HG03060 (cell line): ENCODE measurements at regions not wholly inside any gene's neighbourhood (a gene's known extent, or its start where the extent isn't known, plus 50 kb on each side); places are given as distances from the start of the nearest gene placed in this dataset.
"Not testable (repeated sequence)": the region's sequence is repeated elsewhere in the genome, so short reads cannot be mapped to it uniquely, and the experiment has no call there.

ENCODE experiments used
- ATAC-seq: cut with Tn5 transposase; IDR thresholded peaks from one replicate; pipeline ENCODE4 v1.9.1; 2021; ENCODE audit warnings: low read depth, moderate number of reproducible peaks; ENCODE audit not compliant: unreplicated experiment

- ATAC-seq: no peak
Measured at GRCh38 chr13:58950911-58951310, 1212.8 kb downstream of the DIAPH3 start.

DNA sequence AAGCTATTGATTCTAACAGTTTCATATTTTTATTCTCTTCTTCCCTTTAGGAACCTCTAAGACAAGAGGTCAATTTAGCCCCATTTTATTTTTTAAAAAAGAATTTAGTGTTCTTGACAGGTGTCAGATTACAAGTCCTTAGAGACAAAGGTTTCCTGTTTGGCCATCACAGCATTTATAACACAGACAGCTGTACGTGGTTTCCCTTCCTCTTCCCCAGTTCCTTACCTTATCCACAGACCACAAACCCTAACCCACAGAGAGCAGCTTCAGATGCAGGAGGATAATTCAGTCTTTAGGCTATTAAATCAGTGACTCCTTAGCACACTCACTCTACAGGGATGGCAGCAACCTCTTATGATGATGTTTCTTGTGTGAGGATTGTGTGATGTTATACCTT is 1210.1 kb downstream of the DIAPH3 start:
- ATAC-seq: peak; percentile 74

DNA sequence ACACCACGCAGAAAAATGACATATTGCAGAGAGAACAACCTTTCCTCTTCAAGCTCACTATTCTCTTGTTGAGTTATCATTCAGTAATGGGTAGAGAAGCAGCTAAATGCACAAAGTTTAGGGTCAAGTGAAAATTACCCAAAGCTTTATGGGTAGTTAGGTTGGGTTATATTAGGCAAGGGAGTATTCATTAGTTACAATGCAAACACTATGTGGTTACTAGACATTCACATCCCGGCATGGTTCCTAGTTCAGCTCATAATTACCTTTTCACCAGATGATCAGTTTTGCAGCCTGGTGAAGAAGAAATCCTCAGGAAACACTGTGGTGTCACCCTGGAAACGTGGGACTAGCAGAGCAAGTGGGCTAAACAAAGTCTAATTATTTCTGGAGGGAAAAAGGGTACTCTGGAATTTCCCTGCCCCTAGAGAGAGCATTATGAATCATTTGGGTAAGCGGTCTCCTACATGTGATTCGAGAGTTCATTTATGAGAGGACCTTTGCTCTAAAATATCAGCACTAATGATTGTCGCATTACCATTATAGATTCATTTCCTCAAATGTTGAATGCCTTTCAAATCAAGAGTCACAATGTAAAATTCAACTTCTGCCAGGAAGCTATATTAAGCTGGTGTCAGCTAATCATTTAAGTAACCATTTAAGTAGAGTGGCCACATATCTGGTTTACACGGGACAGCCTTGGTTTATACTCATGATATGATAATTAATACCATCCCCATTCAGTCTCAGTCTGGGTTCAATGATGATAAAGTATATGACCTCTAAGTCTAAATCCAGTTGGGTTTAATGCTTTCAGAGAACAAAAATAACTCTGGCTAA is 1208.0 kb downstream of the DIAPH3 start:
- ATAC-seq: peak; percentile 44

- not testable (repeated sequence) for ATAC-seq
Measured at GRCh38 chr13:58958097-58958496, 1205.6 kb downstream of the DIAPH3 start.

- no peak for ATAC-seq
Measured at GRCh38 chr13:58960888-58961287, 1202.8 kb downstream of the DIAPH3 start.

DNA sequence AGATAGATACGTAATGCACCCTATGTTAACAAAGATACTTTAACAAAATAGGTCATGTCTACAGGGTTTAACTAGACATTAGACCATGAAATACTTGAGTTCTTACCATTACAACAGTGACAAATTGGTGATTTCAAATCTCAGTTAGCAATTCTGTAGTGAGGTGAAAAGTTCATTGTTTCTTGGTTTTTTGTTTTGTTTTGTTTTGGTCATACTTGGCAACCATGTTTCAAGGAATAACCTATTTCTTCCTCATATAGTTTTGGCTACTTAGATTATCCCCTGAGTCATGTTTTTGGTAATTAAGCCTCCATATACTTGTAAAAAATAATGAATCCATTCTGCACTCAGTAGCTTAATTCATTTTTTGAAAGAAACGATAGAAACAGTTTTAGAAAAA is 1200.4 kb downstream of the DIAPH3 start:
- ATAC-seq: no peak

GRCh38 chr13:58964048-58964447 is 1199.7 kb downstream of the DIAPH3 start:
- ATAC-seq: no peak

DNA sequence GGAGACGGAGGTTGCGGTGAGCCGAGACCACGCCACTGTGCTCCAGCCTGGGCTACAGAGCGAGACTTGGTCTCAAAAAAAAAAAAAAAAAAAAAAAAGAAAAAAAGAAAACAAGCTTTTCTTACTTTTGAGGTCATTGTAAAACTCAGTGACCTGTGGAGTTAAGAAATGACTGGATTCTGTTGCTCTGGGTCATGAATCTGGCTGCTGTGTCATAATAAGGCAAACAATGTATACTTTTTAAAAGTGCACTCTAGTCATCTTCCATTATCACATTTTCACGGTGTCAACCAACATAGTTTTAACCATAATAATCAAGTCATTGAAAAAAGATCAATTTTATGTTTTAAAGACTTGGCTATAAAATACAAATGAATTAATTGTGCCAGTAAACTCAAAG is 1186.6 kb downstream of the DIAPH3 start:
- ATAC-seq: no peak

GRCh38 chr13:58978331-58978730 is 1185.4 kb downstream of the DIAPH3 start:
- no peak for ATAC-seq

- no peak for ATAC-seq
Measured at GRCh38 chr13:58979851-58980250, 1183.9 kb downstream of the DIAPH3 start.

- ATAC-seq: no peak
Measured at GRCh38 chr13:58985845-58986244, 1177.9 kb downstream of the DIAPH3 start.

DNA sequence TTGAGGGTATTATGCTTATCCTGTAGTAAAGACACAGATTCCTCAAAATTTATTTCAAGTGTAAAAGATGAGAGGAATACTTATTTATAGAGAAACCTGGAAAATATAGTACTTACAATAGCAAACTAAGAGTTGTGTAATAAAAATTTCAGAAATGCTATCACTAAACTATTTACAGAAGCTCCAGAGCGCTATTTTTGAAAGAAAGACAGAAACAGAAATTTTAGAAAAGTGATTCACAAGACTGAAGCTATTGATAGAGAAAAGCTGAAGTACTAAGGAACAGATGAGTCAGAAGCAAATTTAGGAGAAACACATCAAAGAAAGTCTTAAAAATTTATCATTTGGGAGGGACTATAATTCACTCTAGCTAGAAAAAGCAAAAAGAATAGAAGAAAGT is 1174.2 kb downstream of the DIAPH3 start:
- no peak for ATAC-seq

GRCh38 chr13:58991826-58992477 is 1171.8 kb downstream of the DIAPH3 start:
- no peak for ATAC-seq

- ATAC-seq: no peak
Measured at GRCh38 chr13:58992478-58993042, 1171.2 kb downstream of the DIAPH3 start.

DNA sequence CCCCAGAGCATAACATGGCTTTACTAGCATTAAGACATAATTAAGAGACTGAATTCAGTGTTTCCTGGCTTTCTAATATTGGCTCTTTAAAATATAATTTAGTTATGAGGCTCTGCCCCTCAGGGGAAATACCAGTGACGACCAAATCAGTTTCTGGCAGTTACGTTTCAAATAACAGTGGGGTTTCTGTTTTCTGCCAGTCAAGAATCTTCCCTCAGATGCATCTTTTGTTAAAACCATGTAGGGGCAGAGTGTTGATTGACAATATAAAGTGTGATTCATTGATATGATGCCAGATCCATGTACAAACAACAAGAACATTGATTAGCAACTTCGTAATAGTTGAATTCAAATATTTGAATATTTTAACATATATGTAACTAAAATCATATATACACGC is 1169.7 kb downstream of the DIAPH3 start:
- ATAC-seq: no peak

GRCh38 chr13:58994777-58995176 is 1169.0 kb downstream of the DIAPH3 start:
- no peak for ATAC-seq

DNA sequence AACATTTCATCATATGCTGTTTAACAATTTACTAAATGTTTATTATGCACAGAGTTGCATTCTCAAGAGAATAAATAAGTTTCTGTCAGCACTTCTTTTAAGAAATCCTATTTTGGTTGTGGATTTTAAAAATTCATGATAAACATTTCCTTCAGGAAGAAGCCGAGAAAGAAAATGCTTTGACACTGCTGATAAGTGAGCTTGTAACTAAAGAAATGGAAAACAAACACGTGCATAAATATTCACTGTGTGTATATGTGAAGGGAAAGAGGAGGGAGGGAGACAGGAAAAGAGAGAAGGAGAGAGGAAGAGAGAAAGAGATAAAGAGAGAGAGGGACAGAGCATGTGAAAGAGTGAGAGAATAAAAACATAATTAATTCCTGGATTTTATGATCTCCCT is 1165.0 kb downstream of the DIAPH3 start:
- ATAC-seq: no peak

DNA sequence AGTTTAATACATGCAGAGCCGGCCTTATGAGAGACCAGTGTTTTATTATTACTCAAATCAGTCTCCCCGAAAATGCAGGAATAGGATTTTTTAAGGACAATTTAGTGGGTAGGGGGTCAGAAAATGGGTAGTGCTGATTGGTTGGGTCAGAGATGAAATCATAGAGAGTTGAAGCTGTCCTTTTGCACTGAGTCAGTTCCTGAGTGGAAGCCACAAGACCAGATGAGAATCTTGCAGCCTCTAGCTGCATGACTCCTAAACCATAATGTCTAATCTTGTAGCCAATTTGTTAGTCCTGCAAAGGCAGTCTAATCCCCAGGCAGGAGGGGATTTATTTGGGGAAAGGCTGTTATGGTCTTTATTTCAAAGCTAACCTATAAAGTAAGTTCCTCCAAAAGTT is 1163.9 kb downstream of the DIAPH3 start:
- no peak for ATAC-seq

- no peak for ATAC-seq
Measured at GRCh38 chr13:59000770-59001169, 1163.0 kb downstream of the DIAPH3 start.

DNA sequence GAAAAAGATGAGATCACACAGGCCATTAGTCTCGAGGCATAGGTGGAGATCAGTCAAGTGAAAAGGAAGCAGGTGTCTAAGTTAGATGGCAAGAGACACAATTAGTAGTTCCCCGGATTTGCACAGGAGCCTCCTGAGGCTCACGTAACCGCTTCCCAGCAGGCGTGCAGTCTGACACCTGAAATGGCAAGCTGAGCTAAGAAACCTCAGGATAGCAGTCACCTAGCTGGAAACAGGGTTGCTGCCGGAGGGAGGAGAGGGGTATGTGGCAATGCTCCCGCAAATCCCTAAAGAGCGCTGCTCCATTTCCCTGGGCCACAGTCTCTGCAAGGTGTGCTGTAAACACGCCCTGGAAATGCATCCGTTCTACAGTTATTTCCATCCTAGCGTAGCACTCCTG is 1151.0 kb downstream of the DIAPH3 start:
- ATAC-seq: no peak

DNA sequence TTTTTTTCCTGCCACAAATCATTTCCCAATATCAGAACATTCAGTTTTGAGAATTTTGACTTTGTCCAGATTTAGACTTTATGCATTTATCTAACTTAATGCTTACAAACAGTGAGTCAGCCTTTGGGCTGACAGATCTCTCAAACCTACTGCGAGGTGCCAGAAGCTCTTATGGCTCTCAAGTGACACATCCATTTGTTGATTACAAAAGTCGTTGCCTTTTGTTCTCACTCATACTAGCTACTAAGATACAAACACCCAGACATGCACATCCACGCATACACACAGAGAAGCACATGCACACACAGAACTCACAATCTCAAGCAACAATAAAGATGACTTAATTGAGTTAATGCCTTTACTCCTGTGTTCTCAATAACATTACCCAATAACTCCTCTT is 1147.5 kb downstream of the DIAPH3 start:
- no peak for ATAC-seq

- no peak for ATAC-seq
Measured at GRCh38 chr13:59024434-59024833, 1139.3 kb downstream of the DIAPH3 start.
